Mesenchymal stem cell (in vitro differentiated cells and primary cell): ENCODE measurements at regions not wholly inside any gene's neighbourhood (a gene's known extent, or its start where the extent isn't known, plus 50 kb on each side); places are given as distances from the start of the nearest gene placed in this dataset.
"Not testable (repeated sequence)": the region's sequence is repeated elsewhere in the genome, so short reads cannot be mapped to it uniquely, and the experiment has no call there.

Experiments used
- DNase-seq: peaks from one replicate; pipeline ENCODE4 v3.0.0-alpha.2; 2013
- H2AFZ ChIP-seq: one replicate; pipeline ENCODE4 v1.6.1; 2013; ENCODE audit warnings: low read depth, mild to moderate bottlenecking, control low read depth, inconsistent platforms, low read length, moderate library complexity
- H2AK5ac ChIP-seq: 2 replicates; pipeline ENCODE4 v1.6.1; 2013; ENCODE audit warnings: low read length, moderate library complexity, mild to moderate bottlenecking, inconsistent platforms; ENCODE audit not compliant: severe bottlenecking
- H2BK120ac ChIP-seq: one replicate; pipeline ENCODE4 v1.6.1; 2013; ENCODE audit warnings: low read depth, mild to moderate bottlenecking, inconsistent platforms, low read length, moderate library complexity
- H2BK12ac ChIP-seq, 2 experiments: one replicate each; pipeline ENCODE4 v1.6.1; 2013; ENCODE audit warnings: inconsistent platforms in 2 of 2, low read length in 2 of 2, mild to moderate bottlenecking in 2 of 2, moderate library complexity in 2 of 2, control low read depth in 1 of 2
- H2BK15ac ChIP-seq: one replicate; pipeline ENCODE4 v1.6.1; 2013; ENCODE audit warnings: mild to moderate bottlenecking, low read depth, inconsistent platforms; ENCODE audit not compliant: poor library complexity, severe bottlenecking
- H2BK5ac ChIP-seq: 2 replicates; pipeline ENCODE4 v1.6.1; 2013; ENCODE audit warnings: low read depth, mild to moderate bottlenecking, low read length, control low read depth, inconsistent platforms; ENCODE audit not compliant: poor library complexity, severe bottlenecking
- H3K14ac ChIP-seq, 2 experiments: one replicate each; pipeline ENCODE4 v1.6.1; 2013; ENCODE audit warnings: inconsistent platforms in 2 of 2, low read length in 2 of 2, control low read depth in 1 of 2, mild to moderate bottlenecking in 1 of 2, moderate library complexity in 1 of 2
- H3K18ac ChIP-seq, 2 experiments: one replicate each; pipeline ENCODE4 v1.6.1; 2013; ENCODE audit warnings: inconsistent platforms in 2 of 2, low read length in 2 of 2, control low read depth in 1 of 2, low read depth in 1 of 2, mild to moderate bottlenecking in 1 of 2
- H3K23ac ChIP-seq, 2 experiments: one replicate each; pipeline ENCODE4 v1.6.1; 2013; ENCODE audit warnings: inconsistent platforms in 2 of 2, low read length in 2 of 2, mild to moderate bottlenecking in 2 of 2, moderate library complexity in 2 of 2, control low read depth in 1 of 2
- H3K27ac ChIP-seq: 2 replicates; pipeline ENCODE4 v1.5.1; 2013; ENCODE audit warnings: mild to moderate bottlenecking, moderate library complexity, low read length, control low read depth, inconsistent platforms; ENCODE audit not compliant: poor library complexity, severe bottlenecking
- H3K27me3 ChIP-seq, 2 experiments: 2 replicates each; pipeline versions ENCODE4 v1.6.1 to v1.7.0; 2013; ENCODE audit warnings: low read length in 2 of 2, mild to moderate bottlenecking in 2 of 2, moderate library complexity in 2 of 2, control low read depth in 1 of 2, inconsistent platforms in 1 of 2; ENCODE audit not compliant: control insufficient read depth in 1 of 2, insufficient read depth in 1 of 2
- H3K36me3 ChIP-seq, 2 experiments: 2 replicates each; pipeline versions ENCODE4 v1.6.1 to v1.7.0; 2013; ENCODE audit warnings: low read length in 2 of 2, control low read depth in 1 of 2, inconsistent platforms in 1 of 2, low read depth in 1 of 2, mild to moderate bottlenecking in 1 of 2; ENCODE audit not compliant: insufficient read depth in 2 of 2, control insufficient read depth in 1 of 2
- H3K4ac ChIP-seq, 2 experiments: one replicate each; pipeline ENCODE4 v1.6.1; 2013; ENCODE audit warnings: inconsistent platforms in 2 of 2, low read length in 2 of 2, mild to moderate bottlenecking in 2 of 2, moderate library complexity in 2 of 2, control low read depth in 1 of 2, low read depth in 1 of 2
- H3K4me1 ChIP-seq: 2 replicates; pipeline ENCODE4 v1.6.1; 2013; ENCODE audit warnings: low read depth, low read length, control low read depth; ENCODE audit not compliant: control insufficient read depth, insufficient read depth
- H3K4me2 ChIP-seq: 2 replicates; pipeline ENCODE4 v1.6.1; 2013; ENCODE audit warnings: low read length, mild to moderate bottlenecking, inconsistent platforms; ENCODE audit not compliant: poor library complexity, severe bottlenecking
- H3K4me3 ChIP-seq, 2 experiments: 2 replicates each; pipeline versions ENCODE4 v1.5.1 to v1.7.0; 2013; ENCODE audit warnings: low read length in 2 of 2, mild to moderate bottlenecking in 2 of 2, control low read depth in 1 of 2, low read depth in 1 of 2; ENCODE audit not compliant: insufficient read depth in 1 of 2
- H3K79me1 ChIP-seq: replicated peaks from 2 replicates; pipeline ENCODE4 v1.6.1; 2013; ENCODE audit warnings: mild to moderate bottlenecking, control low read depth, low read length, inconsistent platforms; ENCODE audit not compliant: poor library complexity, severe bottlenecking
- H3K9ac ChIP-seq: 2 replicates; pipeline ENCODE4 v1.7.0; 2013; ENCODE audit warnings: mild to moderate bottlenecking, low read length, moderate library complexity
- H3K9me3 ChIP-seq: 2 replicates; pipeline ENCODE4 v1.7.0; 2013; ENCODE audit warnings: mild to moderate bottlenecking, low read length; ENCODE audit not compliant: control insufficient read depth
- H4K8ac ChIP-seq: one replicate; pipeline ENCODE4 v1.6.1; 2013; ENCODE audit warnings: inconsistent platforms, mild to moderate bottlenecking, low read length, moderate library complexity
- H4K91ac ChIP-seq: one replicate; pipeline ENCODE4 v1.6.1; 2013; ENCODE audit warnings: mild to moderate bottlenecking, low read length, inconsistent platforms
- WGBS: methylation state at CpG from one replicate; pipeline ENCODE4 v1.1.7; 2013; ENCODE audit warnings: mixed read lengths; 5-methylcytosine and 5-hydroxymethylcytosine counted together

DNA sequence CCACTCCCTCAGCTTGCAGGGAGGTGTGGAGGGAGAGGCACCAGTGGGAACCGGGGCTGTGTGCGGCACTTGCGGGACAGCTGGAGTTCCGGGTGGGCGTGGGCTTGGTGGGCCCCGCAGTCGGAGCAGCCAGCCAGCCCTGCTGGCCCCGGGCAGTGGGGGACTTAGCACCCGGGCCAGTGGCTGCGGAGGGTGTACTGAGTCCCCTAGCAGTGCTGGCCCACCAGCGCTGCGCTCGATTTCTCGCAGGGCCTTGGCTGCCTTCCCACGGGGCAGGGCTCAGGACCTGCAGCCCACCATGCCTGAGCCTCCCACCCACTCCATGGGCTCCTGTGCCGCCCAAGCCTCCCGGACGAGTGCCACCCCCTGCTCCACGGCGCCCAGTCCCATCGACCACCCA, 1319.1 kb downstream of the DSC3 start:
- H2BK12ac ChIP-seq, H3K4me1 ChIP-seq, H3K9ac ChIP-seq, H2BK120ac ChIP-seq, H3K4me3 ChIP-seq, H2BK5ac ChIP-seq, DNase-seq, H3K4me2 ChIP-seq, H3K4ac ChIP-seq, H3K79me1 ChIP-seq, H3K36me3 ChIP-seq, H3K27ac ChIP-seq, H2BK15ac ChIP-seq, H3K27me3 ChIP-seq, H3K18ac ChIP-seq, H4K91ac ChIP-seq, H3K14ac ChIP-seq, H2AFZ ChIP-seq, H2AK5ac ChIP-seq, H3K23ac ChIP-seq, H4K8ac ChIP-seq: not testable (repeated sequence)
- 90% methylated on average over 17 of the region's 21 CpGs for WGBS
- H3K9me3 ChIP-seq = peaks cover 24% of the 10 kb centered on the region

DNA sequence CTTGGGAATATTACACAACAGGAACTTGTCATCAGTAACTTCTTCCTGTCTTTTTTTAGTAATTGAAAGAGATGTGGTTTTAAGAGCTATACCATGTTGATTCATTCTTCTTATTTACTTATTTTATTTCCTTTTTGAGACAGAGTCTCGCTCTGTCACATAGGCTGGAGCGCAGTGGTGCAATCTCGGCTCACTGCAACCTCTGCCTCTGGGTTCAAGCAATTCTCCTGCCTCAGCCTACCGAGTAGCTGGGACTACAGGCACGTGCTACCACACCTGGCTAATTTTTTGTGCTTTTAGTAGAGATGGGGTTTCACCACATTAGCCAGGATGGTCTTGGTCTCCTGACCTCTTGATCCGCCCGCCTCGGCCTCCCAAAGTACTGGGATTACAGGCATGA, 1326.6 kb downstream of the DSC3 start:
- not testable (repeated sequence) for H3K14ac ChIP-seq, H3K27me3 ChIP-seq, H3K23ac ChIP-seq, H3K4me1 ChIP-seq, H2AK5ac ChIP-seq, H3K18ac ChIP-seq, H3K4me2 ChIP-seq, H3K4me3 ChIP-seq, H3K4ac ChIP-seq, H3K36me3 ChIP-seq, H2BK15ac ChIP-seq, H2BK120ac ChIP-seq, H2AFZ ChIP-seq, H4K8ac ChIP-seq, H4K91ac ChIP-seq, H3K9ac ChIP-seq, H3K79me1 ChIP-seq, H3K27ac ChIP-seq, DNase-seq, H2BK12ac ChIP-seq, H3K9me3 ChIP-seq, H2BK5ac ChIP-seq
- 98% methylated on average over 8 of the region's 8 CpGs for WGBS

- Histone ChIP-seq H3K79me1 (no peaks in the 10 kb centered on the region), H3K36me3 (no peaks in the 10 kb centered on the region), H3K9me3 (no peaks in the 10 kb centered on the region), H2BK120ac (peak overlapping the region; percentile 49), H4K8ac (no peak overlapping the region), H2AK5ac (no peak overlapping the region), H3K27me3 (no peaks in the 10 kb centered on the region), H2BK15ac (no peak overlapping the region), H2AFZ (no peak overlapping the region), H3K18ac (peak overlapping the region in 1 of 2 experiments; percentile 6), H4K91ac (no peak overlapping the region), H3K14ac (no peak overlapping the region), H3K9ac (no peak overlapping the region), H3K4ac (no peak overlapping the region), H2BK5ac (no peak overlapping the region), H3K4me3 (no peak overlapping the region), H3K4me1 (no peaks in the 10 kb centered on the region), H3K4me2 (no peak overlapping the region), H3K27ac (no peak overlapping the region), H3K23ac (no peak overlapping the region), H2BK12ac (peak overlapping the region in 1 of 2 experiments; percentile 50)
- DNase-seq = no peak
- WGBS = 72% methylated on average over 5 of the region's 5 CpGs
These were observed 1329.8 kb downstream of the DSC3 start for GRCh38 chr18:29712785-29713184.

- Histone ChIP-seq H2AFZ (no peak overlapping the region), H2BK15ac (no peak overlapping the region), H3K23ac (no peak overlapping the region), H3K9me3 (peaks cover 2% of the 10 kb centered on the region), H2AK5ac (no peak overlapping the region), H3K4me1 (no peaks in the 10 kb centered on the region), H3K4me3 (no peak overlapping the region), H3K36me3 (no peaks in the 10 kb centered on the region), H3K4me2 (no peak overlapping the region), H3K18ac (no peak overlapping the region), H3K4ac (no peak overlapping the region), H2BK120ac (no peak overlapping the region), H3K9ac (no peak overlapping the region), H3K14ac (no peak overlapping the region), H3K27me3 (no peaks in the 10 kb centered on the region), H4K91ac (no peak overlapping the region), H2BK5ac (no peak overlapping the region), H3K27ac (no peak overlapping the region), H2BK12ac (no peak overlapping the region), H3K79me1 (no peaks in the 10 kb centered on the region), H4K8ac (no peak overlapping the region)
- WGBS = 92% methylated on average over 8 of the region's 8 CpGs
- no peak for DNase-seq
These were observed 1330.6 kb downstream of the DSC3 start for GRCh38 chr18:29711932-29712331.
